ENCODE measurements at regions not wholly inside any gene's neighbourhood (a gene's known extent, or its start where the extent isn't known, plus 50 kb on each side); places are given as distances from the start of the nearest gene placed in this dataset.
"Not testable (repeated sequence)": the region's sequence is repeated elsewhere in the genome, so short reads cannot be mapped to it uniquely, and the experiment has no call there.

GRCh38 chr7:113389112-113389646, 270.8 kb upstream of the SMIM30 start:
- DNase-seq (ENCODE audit: low spot score) = no peak

- DNase-seq (ENCODE audit: low spot score) = no peak
Measured at GRCh38 chr7:113383638-113384037, 265.3 kb upstream of the SMIM30 start.

DNA sequence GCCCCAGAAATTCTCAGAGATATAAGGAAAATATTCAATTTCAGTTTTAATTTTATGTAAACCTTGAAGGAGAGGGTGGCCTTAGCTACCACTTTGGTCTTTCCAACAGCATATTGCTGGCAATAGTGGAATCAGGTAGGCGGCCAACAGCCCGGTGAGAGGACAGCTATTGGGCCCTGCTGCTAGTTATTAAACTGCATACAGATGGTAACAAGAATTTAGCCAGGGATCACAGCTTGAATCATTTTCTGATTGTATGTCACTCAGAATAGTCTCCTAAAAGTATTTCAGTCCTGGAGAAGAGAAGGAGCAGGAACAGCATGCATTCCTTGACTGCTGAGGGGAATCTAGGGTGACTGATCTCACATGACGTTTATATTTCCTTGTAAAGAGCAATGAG, 261.4 kb upstream of the SMIM30 start:
- no peak for DNase-seq (ENCODE audit: low spot score)

DNA sequence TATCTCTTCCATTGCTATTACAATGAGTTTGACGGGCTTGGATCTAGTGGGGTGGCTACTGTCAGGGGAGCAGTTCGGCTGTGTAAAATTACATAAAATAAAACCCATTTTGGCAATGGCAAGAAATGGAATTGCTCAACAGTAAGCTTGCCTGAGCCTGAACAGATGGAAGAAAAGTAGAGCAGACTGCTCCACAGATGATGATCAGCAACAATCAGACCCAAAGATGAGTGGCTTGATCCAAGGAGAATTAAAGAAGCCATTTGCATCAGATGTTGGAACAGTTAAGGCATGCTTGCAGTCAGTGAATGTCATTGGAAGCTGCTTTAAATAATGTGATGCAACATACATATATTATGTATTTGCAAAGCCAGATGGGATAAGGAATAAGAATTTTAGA, 256.6 kb upstream of the SMIM30 start:
- no peak for DNase-seq (ENCODE audit: low spot score)

GRCh38 chr7:113373863-113374262, 255.5 kb upstream of the SMIM30 start:
- no peak for DNase-seq (ENCODE audit: low spot score)

- DNase-seq (ENCODE audit: low spot score) = no peak
Measured at GRCh38 chr7:113371416-113372043, 253.2 kb upstream of the SMIM30 start.

- DNase-seq (ENCODE audit: low spot score) = no peak
Measured at GRCh38 chr7:113370910-113371309, 252.6 kb upstream of the SMIM30 start.

GRCh38 chr7:113368256-113368655, 249.9 kb upstream of the SMIM30 start:
- DNase-seq (ENCODE audit: low spot score) = no peak

DNA sequence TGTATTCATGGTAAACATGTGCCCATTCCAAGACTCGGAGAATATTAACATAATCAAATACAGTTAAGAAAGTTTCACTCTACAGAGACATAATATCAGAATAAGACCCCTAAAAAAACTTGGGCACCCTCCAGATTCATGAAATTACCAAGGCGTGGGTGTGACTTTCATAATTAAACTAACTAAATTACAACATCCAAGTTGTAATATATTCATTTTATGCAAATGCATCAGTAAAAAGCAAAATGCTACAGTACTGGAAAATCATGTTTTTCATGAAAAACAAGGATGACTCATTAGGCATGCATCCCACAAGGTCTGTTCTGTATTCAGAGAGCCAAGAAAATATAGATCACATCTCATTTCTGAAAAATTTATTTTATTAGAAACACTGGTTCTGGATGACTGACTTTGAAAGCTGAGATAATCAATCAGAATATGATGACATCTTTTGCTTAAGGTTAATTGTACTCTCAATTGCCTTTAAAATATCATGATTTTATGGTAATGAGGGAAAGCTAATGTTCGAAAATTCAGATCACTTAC, 248.8 kb upstream of the SMIM30 start:
- no peak for DNase-seq (ENCODE audit: low spot score)

DNA sequence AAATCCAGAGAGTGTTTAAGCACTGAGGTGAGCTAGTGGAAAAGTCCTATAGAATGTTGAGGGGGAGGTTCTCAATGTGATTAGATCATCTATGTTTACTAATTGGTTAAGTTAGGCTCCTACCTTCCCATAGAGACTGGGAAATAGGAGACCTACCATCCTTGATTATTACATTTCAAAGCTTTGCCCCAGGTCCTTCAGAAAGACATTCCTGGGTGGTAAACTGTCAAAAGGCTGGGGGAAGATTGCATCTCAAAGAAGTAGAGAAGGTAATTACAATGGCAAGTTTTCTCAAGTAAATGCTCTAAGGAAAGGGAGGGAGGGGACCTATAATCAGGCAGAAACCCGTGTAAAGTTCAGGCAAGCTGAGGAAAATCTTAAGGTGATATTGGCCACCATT, 247.8 kb upstream of the SMIM30 start:
- DNase-seq (ENCODE audit: low spot score) = no peak

GRCh38 chr7:113349339-113349738, 231.0 kb upstream of the SMIM30 start:
- DNase-seq (ENCODE audit: low spot score) = no peak

GRCh38 chr7:113339661-113340060, 221.3 kb upstream of the SMIM30 start:
- no peak for DNase-seq (ENCODE audit: low spot score)

- DNase-seq (ENCODE audit: low spot score) = no peak
Measured at GRCh38 chr7:113338071-113338696, 219.8 kb upstream of the SMIM30 start.

DNA sequence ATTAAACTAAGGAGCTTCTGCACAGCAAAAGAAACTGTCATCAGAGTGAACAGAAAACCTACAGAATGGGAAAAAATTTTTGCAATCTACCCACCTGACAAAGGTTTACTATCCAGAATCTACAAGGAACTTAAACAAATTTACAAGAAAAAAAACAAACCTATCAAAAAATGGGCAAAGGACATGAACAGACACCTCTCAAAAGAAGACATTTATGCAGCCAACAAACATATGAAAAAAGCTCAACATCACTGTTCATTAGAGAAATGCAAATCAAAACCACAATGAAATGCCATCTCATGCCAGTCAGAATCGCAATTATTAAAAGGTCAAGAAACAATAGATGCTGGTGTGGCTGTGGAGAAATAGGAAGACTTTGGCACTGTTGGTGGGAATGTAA, 218.5 kb upstream of the SMIM30 start:
- not testable (repeated sequence) for DNase-seq (ENCODE audit: low spot score)

- no peak for DNase-seq (ENCODE audit: low spot score)
Measured at GRCh38 chr7:113331155-113331898, 213.0 kb upstream of the SMIM30 start.

GRCh38 chr7:113321201-113321600, 202.8 kb upstream of the SMIM30 start:
- peak; percentile 1 for DNase-seq (ENCODE audit: low spot score)

- no peak for DNase-seq (ENCODE audit: low spot score)
Measured at GRCh38 chr7:113320419-113320818, 202.1 kb upstream of the SMIM30 start.

DNA sequence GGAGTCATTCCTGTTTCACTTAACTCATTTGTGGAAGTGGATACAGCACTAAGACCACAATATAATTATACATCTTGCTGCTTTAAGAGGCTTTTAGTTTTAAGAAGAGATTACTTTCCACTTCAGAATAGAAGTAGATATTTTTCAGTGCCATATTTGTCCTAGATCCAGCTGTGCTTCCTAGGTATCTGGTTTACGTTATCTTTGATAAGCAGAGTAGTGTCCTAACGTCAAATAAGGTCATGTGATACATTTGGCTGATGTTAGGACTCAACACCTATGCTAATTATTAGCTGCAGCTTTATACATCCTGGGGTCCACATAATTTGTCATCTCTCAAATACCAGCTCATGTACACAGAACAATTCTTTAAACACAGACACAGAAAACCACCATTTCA, 196.2 kb upstream of the SMIM30 start:
- no peak for DNase-seq (ENCODE audit: low spot score)

- DNase-seq (ENCODE audit: low spot score) = no peak
Measured at GRCh38 chr7:113308399-113308798, 190.0 kb upstream of the SMIM30 start.

- DNase-seq (ENCODE audit: low spot score) = no peak
Measured at GRCh38 chr7:113307147-113307546, 188.8 kb upstream of the SMIM30 start.

DNA sequence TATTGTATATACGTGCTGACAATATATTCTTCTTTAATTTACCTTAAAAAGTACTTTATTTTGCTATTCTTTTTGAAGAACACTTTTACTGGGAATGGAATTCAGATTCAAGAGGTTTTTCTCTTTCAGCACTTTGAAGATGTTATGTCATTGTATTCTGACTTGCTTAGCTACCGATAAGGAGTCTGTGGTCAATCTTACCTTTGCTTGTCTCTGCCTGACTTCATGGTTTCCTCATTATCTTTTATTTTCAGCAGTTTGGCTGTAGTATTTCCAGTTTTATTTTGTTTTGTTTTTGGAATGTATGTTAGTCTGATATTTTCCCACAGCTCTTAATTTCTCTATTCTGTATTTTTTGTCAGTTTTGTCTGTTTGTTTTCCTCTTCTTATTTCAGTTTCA, 187.9 kb upstream of the SMIM30 start:
- DNase-seq (ENCODE audit: low spot score) = no peak

DNA sequence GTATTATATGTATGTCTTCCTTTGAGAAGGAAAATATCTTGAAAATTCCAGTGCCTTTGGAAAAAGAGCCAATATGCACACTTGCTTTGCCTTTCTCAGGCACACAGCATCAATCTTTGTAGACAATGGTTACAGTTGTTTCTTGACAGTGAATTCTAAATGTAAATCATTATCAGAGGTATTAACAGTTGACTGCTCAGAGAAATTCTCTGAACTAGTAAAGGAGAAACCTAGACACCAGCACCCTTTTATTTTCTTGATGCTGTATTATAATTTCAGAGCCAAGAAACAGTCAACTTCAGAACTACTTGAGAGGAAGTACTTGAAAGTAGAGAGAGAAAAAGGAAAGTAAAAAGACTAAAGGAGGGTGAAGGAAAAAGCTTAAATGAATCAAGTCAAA, 185.8 kb upstream of the SMIM30 start:
- no peak for DNase-seq (ENCODE audit: low spot score)

DNA sequence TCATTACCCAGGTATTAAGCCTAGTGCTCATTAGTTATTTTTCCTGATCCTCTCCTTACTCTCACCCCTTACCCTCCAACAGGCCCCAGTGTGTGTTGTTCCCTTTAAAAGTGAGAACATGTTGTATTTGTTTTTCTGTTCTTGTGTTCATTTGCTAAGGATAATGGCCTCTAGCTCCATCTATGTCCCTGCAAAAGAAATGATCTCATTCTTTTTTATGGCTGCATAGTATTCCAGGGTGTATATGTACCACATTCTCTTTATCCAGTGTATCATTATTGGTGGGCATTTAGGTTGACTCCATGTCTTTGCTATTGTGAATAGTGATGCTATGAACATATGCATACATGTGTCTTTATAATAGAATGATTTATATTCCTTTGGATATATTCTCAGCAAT, 185.0 kb upstream of the SMIM30 start:
- not testable (repeated sequence) for DNase-seq (ENCODE audit: low spot score)

All from hepatic stellate cell (primary cell).